ENCODE measurements at regions not wholly inside any gene's neighbourhood (a gene's known extent, or its start where the extent isn't known, plus 50 kb on each side); places are given as distances from the start of the nearest gene placed in this dataset.
"Not testable (repeated sequence)": the region's sequence is repeated elsewhere in the genome, so short reads cannot be mapped to it uniquely, and the experiment has no call there.

GRCh38 chr2:239723486-239724193 is 301.5 kb downstream of the NDUFA10 start:
- no peak for DNase-seq

DNA sequence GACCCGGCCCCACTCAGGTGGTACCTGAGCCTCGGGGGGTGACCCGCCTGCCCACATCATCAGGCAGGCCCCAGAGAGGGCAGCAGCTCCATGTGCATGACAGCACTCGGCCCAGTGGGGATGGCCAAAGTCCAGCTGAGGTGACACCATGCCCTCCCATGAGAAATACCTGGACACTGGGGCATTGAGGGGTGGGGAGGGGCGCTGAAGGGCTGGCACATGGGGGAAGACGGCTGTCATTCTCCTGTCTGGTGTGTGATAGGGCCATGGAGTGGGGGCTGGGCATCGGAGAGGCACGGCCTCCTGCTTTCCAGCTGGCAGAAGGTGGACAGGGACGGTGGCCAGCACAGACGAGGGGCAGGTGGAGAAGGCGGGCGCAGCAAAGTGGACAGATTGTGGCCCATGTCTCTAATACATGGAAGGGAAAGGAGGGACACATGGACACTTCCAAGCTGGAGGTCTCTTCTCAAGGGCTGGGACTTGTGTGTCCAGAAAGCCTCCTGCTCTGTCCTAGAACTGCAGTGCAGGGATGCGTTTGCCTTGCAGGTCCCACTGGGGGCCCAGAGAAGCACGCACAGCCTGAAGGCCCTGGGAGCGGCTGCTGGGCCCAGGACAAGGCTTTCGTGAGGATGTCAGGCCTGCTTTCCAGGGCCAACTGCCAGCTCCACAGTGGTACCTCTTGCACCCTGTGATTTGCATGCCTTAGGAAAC is 302.2 kb downstream of the NDUFA10 start:
- DNase-seq: no peak

DNA sequence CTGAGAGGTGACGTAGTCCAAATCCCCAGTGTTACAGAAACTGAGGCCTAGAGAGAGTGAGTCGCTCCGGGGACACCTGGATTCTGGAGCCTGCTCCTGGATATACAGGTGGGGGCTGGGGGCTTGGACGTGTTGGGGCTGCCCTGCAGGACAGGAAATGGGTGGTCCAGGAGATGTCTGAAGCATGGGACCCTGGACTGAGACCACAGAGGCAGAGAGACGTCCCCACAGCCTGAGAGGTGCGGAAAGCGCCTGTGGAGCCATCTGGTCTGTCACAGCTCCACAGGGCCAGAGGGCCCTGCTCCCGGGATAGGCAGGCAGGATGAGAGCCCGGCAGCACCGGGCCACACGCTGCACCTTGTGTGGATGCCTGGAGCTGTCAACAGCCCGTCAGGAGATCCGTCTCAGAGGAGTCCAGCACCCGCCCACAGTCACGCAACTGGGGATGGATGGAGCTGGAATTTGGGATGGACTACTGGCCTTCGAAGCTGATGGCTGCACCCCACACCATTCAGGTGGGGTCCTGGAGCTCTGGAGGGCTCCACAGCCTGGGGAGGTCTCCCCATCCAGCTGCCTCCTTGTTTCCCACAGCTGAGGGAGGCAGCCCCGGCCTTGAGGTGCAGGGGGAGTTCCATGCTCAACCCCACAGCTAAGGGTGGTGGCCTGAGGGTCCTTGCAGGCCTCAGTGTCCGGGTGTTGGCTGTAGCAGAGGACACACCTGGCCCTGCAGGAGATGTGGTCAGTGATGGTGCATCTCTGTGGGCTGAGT is 303.0 kb downstream of the NDUFA10 start:
- DNase-seq: no peak

GRCh38 chr2:239721531-239721930 is 303.6 kb downstream of the NDUFA10 start:
- no peak for DNase-seq

DNA sequence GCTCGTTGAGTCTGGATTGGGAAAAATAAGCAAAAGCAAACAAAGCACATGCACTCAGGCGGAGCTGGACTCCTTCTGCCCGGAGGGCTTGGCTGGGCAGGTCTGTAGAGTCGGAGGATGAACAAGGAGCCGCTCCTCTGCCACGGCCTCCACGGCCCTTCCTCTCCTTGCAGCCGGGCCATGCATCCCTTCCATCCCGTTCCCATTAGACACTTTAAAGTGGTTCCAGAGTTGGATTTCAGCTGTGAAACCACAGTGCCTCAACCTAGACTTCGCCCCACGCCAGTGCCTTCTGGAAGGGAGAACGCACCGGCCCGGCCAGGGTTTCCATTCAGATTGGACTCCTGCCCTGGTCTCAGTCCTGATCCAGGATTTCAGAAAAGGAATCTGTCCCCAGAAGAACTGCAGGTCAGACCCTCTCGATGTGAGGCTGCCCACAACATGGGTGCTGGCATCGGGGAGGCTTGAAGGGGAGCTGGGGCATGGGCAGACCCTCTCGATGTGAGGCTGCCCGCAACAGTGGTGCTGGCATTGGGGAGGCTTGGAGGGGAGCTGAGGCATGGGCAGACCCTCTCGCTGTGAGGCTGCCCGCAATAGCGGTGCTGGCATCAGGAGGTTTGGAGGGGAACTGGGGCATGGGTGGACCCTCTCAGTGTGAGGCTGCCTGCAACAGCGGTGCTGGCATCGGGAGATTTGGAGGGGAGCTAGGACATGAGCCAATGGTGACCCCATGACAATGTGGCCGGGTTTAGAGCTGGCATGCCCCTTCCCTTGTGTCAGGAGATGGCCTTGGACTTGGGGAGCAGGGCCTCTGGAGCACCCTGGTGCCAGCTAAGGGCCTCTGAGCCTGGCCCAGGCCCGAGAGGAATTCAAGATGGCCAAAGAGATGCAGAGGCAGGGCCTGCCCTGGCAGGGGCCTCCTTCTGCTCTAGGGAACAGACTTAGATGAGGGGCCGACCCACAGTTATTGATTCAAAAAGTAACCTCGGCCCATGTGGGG is 304.5 kb downstream of the NDUFA10 start:
- DNase-seq: peak; percentile 20

DNA sequence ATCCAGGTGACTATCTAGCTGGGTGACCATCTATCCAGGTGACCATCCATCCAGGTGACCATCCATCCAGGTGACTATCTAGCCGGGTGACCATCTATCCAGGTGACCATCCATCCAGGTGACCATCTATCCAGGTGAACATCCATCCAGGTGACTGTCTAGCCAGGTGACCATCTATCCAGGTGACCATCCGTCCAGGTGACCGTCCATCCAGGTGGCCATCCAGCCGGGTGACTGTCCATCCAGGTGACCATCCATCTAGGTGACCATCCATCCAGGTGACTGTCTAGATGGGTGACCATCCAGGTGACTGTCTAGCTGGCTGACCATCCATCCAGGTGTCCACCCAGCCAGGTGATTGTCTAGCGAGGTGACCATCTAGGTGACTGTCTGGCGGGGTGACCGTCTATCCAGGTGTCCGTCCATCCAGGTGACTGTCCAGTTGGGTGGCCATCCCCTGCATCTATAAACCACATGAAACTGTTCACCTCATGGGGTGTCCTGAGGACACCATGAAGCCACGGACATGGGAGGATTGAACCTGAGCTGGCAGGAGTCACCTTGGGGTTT is 305.3 kb downstream of the NDUFA10 start:
- DNase-seq: no peak

- DNase-seq: not testable (repeated sequence)
Measured at GRCh38 chr2:239718991-239719390, 306.2 kb downstream of the NDUFA10 start.

DNA sequence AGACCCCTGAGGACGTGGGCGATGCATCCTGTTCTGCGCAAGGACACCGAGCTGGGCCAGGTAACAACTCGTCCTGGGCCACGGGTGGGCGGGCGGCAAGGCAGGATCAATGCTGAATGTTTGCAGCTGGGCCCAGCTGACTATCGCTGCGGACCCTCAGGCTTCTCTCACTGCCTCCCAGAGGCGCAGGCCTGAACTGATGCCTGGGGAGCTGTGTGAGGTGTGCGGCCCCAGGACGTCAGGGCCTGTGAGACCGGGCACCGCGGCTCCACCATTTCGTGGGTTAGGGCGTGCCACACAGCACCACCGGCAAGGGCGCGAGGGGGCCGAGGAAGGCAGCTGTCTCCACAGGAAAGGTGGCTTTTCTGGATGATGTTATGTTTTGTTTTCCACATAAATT is 307.4 kb downstream of the NDUFA10 start:
- no peak for DNase-seq

- peak; percentile 23 for DNase-seq
Measured at GRCh38 chr2:239717319-239717675, 307.8 kb downstream of the NDUFA10 start.

GRCh38 chr2:239716536-239717318 is 308.4 kb downstream of the NDUFA10 start:
- peak; percentile 65 for DNase-seq

- peak; percentile 16 for DNase-seq
Measured at GRCh38 chr2:239716009-239716408, 309.1 kb downstream of the NDUFA10 start.

DNA sequence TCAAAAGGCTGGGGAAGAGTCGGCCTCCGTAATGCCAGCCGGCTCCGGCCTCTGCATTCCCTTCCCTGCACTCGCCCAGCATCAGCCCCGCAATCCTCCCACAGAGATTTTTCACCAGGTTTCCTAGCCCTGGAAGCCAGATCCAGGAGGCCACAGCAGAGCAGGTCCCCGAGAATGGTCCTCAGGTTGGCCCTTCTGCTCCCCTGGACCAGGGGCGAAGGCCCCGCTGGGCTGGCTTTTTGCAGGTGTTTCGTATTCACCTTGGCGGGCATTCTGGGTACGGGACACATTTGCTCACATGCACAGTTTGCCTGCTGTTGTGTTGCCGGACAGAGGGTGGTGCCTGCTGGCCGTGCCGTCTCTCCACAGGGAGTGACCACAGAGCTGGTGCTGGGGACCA is 309.5 kb downstream of the NDUFA10 start:
- peak; percentile 16 for DNase-seq

DNA sequence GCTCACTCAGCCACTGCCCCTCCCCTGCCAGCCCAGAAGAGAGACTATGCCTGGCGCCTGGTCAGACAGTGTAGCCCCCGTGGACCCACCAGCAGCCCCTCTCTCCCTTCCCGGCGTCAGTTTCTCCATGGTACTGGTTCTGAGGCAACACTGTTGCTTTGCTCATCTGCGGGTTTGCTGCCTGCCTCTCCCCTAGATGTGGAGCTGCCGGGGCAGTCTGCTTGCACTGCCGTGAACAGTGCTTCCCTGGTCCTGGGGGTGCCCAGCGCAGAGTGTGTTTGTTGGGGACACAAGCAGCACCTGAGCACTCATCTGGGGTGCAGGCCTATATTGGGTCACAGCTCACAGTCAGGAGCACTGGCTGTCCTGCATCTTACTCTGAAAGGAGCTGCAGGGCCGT is 309.9 kb downstream of the NDUFA10 start:
- no peak for DNase-seq

- DNase-seq: no peak
Measured at GRCh38 chr2:239714116-239714515, 311.0 kb downstream of the NDUFA10 start.

- no peak for DNase-seq
Measured at GRCh38 chr2:239712755-239713154, 311.9 kb upstream of the HDAC4 start.

GRCh38 chr2:239711911-239712570 is 311.2 kb upstream of the HDAC4 start:
- no peak for DNase-seq

GRCh38 chr2:239710953-239711861 is 310.4 kb upstream of the HDAC4 start:
- DNase-seq: no peak

GRCh38 chr2:239706367-239706766 is 305.5 kb upstream of the HDAC4 start:
- peak; percentile 9 for DNase-seq

- no peak for DNase-seq
Measured at GRCh38 chr2:239704737-239705136, 303.9 kb upstream of the HDAC4 start.

GRCh38 chr2:239703834-239704233 is 303.0 kb upstream of the HDAC4 start:
- DNase-seq: no peak

Measured in retina (tissue), 1 donor.